ENCODE measurements at regions not wholly inside any gene's neighbourhood (a gene's known extent, or its start where the extent isn't known, plus 50 kb on each side); places are given as distances from the start of the nearest gene placed in this dataset.

DNA sequence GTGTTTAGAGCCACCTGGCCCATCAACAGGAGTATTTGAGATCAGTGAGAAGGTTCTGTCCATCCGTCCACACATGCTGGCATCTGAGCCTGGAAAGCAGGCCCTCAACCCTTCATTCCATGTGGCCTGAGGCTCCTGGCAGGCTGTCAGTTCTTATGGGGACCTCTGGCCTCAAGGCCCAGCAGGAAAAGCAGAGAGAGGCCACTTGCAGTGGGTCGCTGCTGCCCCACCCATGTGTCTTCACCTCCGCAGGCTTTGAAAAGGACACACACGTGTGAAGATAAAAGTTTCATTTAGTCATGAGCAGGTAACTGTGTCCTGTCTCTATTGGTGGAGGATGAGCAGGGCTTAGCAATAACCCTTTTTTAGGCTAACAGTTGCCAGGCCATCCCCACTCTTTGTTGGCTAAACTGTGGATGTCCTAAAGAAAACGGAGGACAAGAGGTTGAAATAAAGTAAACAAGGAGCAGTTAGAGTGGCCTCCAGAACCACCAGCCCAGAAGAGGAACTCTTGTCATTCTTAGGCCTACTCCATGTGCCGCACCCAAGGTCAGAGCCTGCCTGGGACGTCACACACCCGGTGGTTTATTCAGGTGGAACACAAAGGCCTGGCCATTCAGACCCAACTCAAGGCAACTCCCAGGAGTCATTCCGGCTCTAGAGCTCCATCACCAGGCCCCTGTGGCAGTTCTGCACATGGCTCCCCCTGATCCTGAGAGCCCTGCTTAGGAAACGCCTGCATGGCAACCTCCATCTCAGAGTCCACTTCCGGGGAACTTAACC, 143.4 kb upstream of the CST7 start:
- H3K27ac ChIP-seq = no peak overlapping the region
- no peak for TF ChIP-seq ZFX (IDR thresholded peaks at IDR 0.05)
- TF ChIP-seq, protein P1, sequence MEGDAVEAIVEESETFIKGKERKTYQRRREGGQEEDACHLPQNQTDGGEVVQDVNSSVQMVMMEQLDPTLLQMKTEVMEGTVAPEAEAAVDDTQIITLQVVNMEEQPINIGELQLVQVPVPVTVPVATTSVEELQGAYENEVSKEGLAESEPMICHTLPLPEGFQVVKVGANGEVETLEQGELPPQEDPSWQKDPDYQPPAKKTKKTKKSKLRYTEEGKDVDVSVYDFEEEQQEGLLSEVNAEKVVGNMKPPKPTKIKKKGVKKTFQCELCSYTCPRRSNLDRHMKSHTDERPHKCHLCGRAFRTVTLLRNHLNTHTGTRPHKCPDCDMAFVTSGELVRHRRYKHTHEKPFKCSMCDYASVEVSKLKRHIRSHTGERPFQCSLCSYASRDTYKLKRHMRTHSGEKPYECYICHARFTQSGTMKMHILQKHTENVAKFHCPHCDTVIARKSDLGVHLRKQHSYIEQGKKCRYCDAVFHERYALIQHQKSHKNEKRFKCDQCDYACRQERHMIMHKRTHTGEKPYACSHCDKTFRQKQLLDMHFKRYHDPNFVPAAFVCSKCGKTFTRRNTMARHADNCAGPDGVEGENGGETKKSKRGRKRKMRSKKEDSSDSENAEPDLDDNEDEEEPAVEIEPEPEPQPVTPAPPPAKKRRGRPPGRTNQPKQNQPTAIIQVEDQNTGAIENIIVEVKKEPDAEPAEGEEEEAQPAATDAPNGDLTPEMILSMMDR (conservative IDR thresholded peaks at IDR 0.05) = no peak

DNA sequence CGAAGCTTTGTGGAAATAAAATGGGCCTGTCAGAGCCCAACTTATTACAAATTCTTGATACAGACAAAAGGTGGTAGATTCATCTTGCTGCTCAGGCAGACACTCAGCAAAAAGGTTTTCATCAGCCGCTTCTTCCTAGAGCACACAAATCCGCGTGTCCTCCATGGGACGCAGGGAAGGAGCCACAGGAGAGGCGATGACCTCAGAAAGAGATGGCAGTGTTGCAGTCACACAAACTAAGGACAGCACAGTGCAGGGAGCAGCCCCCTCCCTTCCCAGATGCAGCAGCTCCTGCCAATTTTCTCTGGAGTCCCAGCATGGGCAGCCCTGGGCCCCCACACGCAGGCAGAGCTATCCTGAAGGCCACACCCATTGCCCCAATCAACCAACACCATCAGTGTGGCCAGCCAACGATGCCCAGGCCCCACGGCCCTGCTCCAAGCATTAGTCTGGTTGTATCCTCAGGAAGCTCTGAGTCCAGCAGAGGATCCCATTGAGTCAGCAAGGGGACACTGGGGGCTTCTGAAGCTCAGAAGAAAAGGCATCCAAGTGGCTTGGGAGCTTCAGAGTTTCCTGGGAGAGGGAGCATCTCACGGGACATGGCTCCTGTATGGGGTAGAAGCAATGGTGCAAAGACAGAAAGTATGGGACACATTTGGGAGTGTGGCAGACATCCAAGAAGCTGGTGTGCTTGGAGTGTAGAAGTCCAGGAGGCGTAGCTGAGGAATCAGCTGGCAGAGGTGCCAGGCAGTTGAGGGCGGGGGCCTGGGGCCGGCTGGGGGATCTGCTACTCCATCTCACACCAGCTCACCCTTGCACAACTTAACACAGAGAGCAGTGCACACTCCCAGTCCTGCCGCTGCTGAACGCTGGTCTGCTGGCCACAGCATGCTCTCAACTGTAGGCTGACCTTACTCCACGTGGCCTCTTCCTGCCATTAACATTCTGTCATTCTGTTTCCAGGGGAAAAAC, 142.1 kb upstream of the CST7 start:
- no peak for TF ChIP-seq ZFX (IDR thresholded peaks at IDR 0.05)
- TF ChIP-seq, protein P1 (conservative IDR thresholded peaks at IDR 0.05) = no peak

DNA sequence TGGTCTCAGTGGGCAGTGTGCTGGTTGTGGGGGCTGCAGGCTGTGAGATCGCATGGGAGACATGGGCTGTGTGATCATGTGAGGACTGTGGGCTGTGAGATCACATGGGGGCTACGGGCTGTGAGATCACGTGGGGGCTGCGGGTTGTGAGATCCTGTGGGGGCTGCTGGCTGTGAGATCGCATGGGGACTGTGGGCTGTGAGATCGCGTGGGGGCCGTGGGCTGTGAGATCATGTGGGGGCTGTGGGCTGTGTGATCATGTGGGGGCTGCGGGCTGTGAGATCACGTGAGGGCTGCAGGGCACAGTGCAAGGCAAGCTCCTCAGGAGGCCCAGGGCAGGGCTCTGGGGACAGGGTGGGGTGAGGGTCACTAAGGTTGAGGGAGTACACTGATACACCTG, 140.5 kb upstream of the CST7 start:
- no peak overlapping the region for H3K27ac ChIP-seq
- no peak for TF ChIP-seq ZFX (IDR thresholded peaks at IDR 0.05)
- TF ChIP-seq, protein P1 (conservative IDR thresholded peaks at IDR 0.05) = no peak

More for the DNA sequence above, 142.1 kb upstream of the CST7 start:
- no peak overlapping the region for H3K27ac ChIP-seq

DNA sequence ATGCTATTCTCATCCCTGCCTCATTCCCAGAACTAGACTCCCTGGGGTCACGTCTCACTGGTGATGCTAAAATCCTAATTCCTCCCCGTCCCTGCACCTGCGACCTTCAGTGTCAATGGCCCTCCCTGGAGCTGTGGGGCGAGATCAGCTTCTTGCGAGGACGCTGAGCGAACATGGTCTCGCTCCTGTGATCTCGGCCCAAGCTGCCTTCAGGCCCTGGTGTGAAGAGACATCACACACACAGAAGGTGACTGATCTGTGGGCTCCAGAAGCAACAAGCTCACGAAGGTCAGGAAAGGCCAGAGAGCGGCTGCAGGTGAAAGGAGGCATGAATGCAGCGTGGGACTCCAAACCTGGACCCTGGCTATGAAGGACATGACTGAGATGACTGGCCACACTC, 139.5 kb upstream of the CST7 start:
- H3K27ac ChIP-seq = no peak overlapping the region

DNA sequence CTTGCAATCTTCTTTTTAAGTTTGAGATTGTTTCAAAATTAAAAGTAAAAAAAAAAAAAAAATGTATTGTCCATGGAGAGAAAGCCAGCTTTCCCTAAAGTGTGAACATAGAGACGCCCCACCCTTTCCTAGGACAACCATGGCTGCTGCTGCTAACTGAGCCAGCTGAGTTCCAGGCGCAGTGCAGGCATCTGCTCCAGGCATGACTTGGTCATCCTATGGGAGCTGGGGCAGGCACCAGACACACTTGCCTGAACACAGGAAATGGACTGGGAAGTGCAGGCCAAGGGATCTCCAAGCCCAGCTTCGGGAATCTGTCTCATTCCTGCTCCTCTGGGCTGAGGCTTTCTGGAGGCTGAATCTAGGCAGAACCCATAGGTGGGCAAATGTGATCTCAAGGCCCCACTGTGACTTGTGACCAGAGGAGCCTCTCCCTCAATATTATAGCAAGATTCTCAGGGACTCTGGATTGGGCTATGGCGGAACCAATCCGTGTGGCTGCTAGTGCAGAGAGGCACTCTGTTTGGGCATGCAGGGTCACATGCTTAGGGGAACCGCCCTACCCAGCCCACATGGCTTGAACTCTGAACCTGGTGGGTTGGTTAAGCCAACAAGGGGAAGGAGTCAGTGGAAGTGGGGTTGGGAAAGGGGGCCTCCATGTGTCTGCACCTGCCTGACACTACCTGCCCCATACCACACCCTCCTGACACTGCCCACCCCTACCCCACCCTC, 138.2 kb upstream of the CST7 start:
- no peak for TF ChIP-seq ZFX (IDR thresholded peaks at IDR 0.05)
- TF ChIP-seq, protein P1 (conservative IDR thresholded peaks at IDR 0.05) = no peak
- H3K27ac ChIP-seq = no peak overlapping the region

More for the DNA sequence above, 139.5 kb upstream of the CST7 start:
- TF ChIP-seq, protein P1 (conservative IDR thresholded peaks at IDR 0.05) = no peak
- TF ChIP-seq ZFX (IDR thresholded peaks at IDR 0.05) = no peak

DNA sequence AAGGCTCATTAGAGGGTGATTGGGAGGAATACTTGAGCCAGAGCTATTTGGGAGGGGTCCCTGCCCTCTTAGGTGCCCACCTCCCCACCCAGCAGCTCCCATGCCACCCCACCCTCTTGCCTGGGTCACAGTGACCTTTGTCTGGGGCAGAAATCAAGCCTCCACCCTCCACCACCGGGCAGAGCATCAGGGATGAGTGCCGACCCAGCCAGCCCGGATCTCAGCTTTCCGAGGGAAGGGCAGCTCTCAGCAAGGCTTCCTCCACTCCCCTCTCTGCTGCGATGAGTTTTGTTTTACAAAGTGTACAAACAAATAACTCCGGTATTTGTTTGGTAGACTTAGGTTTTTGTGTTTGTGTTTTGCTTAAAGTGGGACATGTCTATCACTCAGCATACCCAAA, 136.7 kb upstream of the CST7 start:
- TF ChIP-seq, protein P1 (conservative IDR thresholded peaks at IDR 0.05) = no peak
- no peak for TF ChIP-seq ZFX (IDR thresholded peaks at IDR 0.05)
- H3K27ac ChIP-seq = no peak overlapping the region

Measured in C4-2B (cell line).